ENCODE measurements at regions not wholly inside any gene's neighbourhood (a gene's known extent, or its start where the extent isn't known, plus 50 kb on each side); places are given as distances from the start of the nearest gene placed in this dataset.

DNA sequence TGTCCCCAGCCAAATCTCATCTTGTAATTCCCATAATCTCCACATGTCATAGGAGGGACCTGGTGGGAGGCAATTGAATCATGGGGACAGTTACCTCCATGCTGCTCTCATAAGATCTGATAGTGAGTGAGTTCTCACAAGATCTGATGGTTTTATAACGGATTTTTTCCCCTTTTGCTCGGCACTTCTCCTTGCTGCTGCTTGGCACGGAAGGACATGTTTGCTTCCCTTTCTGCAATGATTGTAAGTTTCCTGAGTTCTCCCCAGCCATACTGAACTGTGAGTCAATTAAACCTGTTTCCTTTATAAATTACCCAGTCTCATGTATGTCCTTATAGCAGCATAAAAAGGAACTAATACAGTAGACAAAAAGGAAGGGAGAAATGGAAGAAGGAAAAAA lies 76.7 kb upstream of the CCNG1 start:
- no peaks in the 10 kb centered on the region for H3K27me3 Mint-ChIP-seq (ENCODE audit: low read depth)
- no peaks in the 10 kb centered on the region for H3K36me3 Mint-ChIP-seq (ENCODE audit: low read depth)
- H3K9me3 Mint-ChIP-seq: peaks cover 2% of the 10 kb centered on the region
- no peak for DNase-seq (ENCODE audit: low read depth, low spot score)
- H3K4me3 Mint-ChIP-seq: no peak overlapping the region
- H3K27ac Mint-ChIP-seq (ENCODE audit: unreplicated experiment): no peak overlapping the region
- no peak for TF ChIP-seq CTCF (conservative IDR thresholded peaks at IDR 0.05)
- no peaks in the 10 kb centered on the region for H3K4me1 Mint-ChIP-seq

DNA sequence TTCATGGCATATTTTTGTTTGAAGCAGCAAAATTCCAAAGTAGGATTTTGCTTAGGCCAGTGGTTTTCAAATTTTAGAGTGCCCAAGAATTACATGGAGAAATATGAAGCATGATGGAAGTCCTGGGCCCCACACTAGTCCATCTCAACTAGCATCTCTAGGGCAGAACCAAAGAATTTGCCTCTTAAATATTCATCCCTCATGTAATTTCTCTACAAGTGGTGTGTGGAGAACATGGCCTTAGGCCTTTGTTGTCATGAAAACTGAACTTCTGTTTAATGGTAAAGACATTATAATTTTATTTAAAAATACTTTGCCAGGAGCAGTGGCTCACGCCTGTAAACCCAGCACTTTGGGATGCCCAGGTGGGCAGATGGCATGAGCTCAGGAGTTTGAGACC lies 75.9 kb upstream of the CCNG1 start:
- no peak for TF ChIP-seq CTCF (conservative IDR thresholded peaks at IDR 0.05)
- H3K9me3 Mint-ChIP-seq: peaks cover 3% of the 10 kb centered on the region
- no peak overlapping the region for H3K4me3 Mint-ChIP-seq
- no peaks in the 10 kb centered on the region for H3K27me3 Mint-ChIP-seq (ENCODE audit: low read depth)
- H3K36me3 Mint-ChIP-seq (ENCODE audit: low read depth): no peaks in the 10 kb centered on the region
- no peaks in the 10 kb centered on the region for H3K4me1 Mint-ChIP-seq
- DNase-seq (ENCODE audit: low read depth, low spot score): no peak
- H3K27ac Mint-ChIP-seq (ENCODE audit: unreplicated experiment): no peak overlapping the region

DNA sequence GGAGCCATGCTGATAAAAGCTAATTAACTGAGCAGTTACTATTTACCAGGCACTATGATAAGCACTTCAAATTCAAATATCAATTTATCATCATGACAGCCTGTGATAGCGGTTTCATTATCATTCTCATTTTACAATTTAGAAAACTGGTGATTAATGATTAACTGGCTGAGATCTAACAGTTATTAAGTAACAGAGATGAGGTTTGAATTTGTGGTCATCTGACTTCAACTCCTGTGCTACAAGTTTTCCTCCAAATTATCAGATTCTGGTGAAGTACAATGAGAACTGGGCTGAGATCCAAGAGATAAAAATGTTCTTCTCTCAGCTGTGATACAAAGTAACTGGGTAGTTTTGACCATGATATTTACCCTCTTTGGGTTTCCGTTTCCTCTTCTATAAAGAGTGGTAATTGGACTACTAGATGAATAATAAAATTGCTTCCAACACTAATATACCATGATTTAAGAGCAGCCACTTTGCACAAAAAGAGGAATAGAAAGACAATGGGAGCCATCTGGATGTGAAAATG lies 74.5 kb upstream of the CCNG1 start:
- Mint-ChIP-seq H3K27me3 (ENCODE audit: low read depth) (no peaks in the 10 kb centered on the region), H3K9me3 (peaks cover 3% of the 10 kb centered on the region), H3K4me1 (no peaks in the 10 kb centered on the region), H3K4me3 (no peak overlapping the region), H3K27ac (ENCODE audit: unreplicated experiment) (no peak overlapping the region), H3K36me3 (ENCODE audit: low read depth) (no peaks in the 10 kb centered on the region)
- DNase-seq (ENCODE audit: low read depth, low spot score): no peak
- no peak for TF ChIP-seq CTCF (conservative IDR thresholded peaks at IDR 0.05)

GRCh38 chr5:163363389-163363788 lies 74.0 kb upstream of the CCNG1 start:
- Mint-ChIP-seq H3K4me3 (no peak overlapping the region), H3K9me3 (peaks cover 3% of the 10 kb centered on the region), H3K27ac (ENCODE audit: unreplicated experiment) (no peak overlapping the region), H3K4me1 (no peaks in the 10 kb centered on the region), H3K36me3 (ENCODE audit: low read depth) (no peaks in the 10 kb centered on the region), H3K27me3 (ENCODE audit: low read depth) (no peaks in the 10 kb centered on the region)
- DNase-seq (ENCODE audit: low read depth, low spot score): no peak
- TF ChIP-seq CTCF (conservative IDR thresholded peaks at IDR 0.05): no peak

DNA sequence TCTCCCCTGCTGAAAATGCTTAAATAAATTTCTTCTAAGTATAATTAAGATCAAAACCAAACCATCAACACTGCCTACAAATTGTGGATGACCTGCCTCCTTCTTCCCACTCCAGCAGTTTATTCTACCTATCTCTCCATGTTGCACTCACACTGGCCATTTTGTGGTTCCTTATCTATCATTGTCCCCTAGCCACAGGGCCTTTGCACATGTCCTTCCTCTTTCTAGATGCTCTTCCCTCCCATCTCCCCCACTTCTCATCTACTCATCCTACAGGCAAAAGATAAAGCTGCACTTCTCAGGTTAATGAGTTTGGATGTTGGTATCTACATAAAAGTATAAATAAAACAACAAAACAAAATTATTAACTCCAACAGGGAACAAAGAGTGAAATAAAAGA lies 70.6 kb upstream of the CCNG1 start:
- no peak for DNase-seq (ENCODE audit: low read depth, low spot score)
- Mint-ChIP-seq H3K27me3 (ENCODE audit: low read depth) (no peaks in the 10 kb centered on the region), H3K36me3 (ENCODE audit: low read depth) (no peaks in the 10 kb centered on the region), H3K27ac (ENCODE audit: unreplicated experiment) (no peak overlapping the region), H3K4me3 (no peak overlapping the region), H3K4me1 (no peaks in the 10 kb centered on the region), H3K9me3 (peaks cover 5% of the 10 kb centered on the region)
- TF ChIP-seq CTCF (conservative IDR thresholded peaks at IDR 0.05): no peak
